ENCODE measurements at regions not wholly inside any gene's neighbourhood (a gene's known extent, or its start where the extent isn't known, plus 50 kb on each side); places are given as distances from the start of the nearest gene placed in this dataset.

DNA sequence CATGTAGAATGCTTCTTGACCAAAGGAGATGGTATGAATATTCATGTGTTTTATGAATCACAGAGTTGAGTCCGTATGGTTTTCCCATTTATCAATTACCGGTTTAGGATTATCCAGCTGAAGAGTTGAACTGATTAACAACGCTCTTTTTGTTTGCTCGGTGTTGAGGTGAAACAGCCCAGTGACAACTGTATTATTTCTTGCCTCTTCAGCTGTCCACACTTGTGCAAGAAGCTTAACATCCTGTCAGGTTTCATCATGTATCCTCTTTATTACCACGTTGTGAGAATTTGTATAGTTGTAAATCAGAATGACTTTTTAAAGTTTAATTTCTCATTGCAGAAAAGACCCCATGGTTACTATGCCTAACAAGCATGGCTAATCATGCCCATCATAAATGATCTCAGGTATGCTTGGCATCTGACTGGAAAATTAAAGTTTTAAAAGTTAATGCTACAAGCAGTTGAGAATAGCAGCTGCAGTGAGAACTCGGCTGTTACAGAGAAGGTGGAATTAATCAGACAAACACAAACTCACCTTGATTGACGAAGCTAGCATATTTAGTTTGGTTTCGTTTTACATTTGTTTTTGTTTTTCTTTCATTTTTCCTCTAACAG lies 563.2 kb upstream of the ADGRL2 start:
- DNase-seq: no peak

DNA sequence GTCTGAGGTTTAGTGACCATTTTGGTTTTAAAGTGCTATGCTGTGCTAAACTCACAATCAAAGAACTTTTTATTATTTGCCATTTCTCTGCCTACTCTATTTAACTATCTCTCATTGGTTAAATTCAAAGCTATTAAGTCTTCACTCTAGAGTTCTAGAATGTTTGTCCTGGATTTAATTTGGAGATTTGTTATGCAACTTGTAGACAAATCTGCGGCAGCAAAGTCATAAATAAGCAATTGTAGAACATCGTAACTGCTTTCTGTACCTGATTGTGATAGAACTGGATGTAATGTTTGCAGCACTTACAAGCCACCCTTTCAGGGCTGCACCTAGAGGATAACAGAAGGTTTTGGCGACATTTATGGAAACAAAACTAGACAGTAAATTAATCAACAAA lies 566.5 kb upstream of the ADGRL2 start:
- no peak for DNase-seq

DNA sequence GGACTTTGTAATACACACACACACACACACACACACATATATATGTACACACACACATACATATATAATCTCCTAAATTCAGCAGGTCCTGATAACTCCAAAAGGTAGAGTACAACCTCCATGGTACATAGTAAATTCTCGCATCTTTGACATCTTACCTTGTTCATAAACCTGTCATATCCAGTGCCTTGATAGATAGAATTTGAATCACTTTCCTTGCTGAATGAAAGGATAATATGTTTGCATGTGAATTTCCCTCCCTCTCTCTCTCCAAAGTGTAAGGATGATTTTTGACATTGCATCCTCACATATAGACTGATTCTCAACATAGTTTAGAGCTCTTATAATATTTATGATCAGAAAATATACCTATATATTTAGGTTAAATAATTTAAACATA lies 567.1 kb upstream of the ADGRL2 start:
- DNase-seq: no peak

DNA sequence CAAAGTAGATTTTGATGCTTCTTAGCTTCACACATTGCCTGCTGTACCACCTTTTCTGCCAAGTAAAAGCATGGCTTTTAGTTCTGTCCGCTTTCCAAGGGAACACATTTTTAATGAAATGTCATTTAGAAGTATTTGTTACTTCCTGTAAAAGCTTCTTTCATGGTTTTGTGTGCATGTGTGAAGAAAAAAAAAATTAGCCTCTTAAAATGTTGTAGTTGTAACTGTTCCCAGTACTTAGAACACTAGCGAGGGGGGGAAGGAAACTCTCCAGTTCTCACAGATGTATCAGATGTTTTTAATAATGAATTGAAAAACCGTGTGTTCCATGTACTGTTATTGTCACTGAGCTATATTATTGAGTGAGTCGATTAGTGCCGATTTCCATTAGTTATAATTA lies 568.3 kb upstream of the ADGRL2 start:
- DNase-seq: no peak

DNA sequence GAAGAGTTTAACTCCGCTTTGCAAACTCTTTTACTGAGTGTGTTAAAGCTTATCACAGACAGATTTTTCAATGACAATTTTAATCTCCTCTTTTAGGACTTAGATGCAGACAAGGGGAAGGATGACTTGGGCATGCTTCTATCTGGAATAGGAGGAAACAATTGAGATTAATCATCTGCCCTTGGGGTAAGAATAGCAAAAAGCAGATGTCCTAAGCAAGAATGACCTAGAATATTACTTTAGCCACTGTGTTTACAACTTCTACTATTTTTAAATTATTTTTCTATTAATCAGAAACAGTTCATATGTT lies 569.0 kb upstream of the ADGRL2 start:
- DNase-seq: no peak

DNA sequence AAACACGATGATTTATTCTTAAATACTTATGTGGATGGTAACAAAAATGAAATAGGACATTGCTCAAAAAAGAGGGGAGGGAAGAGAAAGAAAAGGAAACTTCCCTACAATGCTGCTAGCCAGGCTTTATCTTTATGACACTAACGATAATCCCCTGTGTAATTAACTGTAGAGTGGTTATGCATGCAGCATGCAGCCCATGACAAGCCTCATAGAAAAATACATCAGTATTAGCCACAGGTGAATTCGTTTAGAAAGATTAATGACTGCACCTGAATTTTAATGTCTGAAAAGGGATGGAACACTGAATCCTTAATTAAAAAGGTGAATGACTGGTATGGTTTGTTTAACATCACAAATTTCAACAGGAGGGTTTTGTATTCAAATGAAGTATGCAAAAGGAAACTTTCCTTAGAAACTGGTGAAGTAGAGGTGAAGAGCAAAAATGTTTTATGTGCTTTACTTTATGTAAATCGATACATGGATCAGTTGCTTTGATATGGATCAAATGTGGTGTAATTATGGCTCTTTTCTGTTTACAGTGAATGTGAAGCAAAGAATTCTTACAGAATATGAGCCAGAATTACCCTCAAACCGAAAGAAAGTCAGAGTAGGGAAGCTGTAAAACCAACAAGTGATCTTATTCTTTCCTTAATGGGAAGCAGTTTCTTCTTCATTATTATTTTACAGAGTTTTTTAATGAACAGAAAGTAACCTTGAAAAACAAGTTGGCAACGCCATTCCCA lies 569.6 kb upstream of the ADGRL2 start:
- no peak for DNase-seq

DNA sequence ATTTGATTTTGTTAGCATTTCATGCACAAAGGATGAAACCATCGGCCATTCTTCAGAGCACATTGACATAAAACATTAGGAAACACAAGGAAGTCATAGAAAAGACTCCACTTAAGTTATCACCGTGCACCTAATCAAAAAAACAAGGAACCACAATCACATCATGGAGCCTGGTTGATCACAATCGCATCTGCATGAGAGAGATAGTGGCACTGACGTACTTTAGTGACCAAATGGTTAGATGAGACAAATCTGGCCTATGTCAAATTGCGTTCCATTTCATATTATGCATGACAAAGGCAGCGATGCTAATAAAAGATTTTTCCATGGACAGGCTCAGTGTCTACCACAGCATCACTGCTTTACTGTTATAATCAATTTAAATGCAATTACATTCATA lies 571.8 kb upstream of the ADGRL2 start:
- no peak for DNase-seq

DNA sequence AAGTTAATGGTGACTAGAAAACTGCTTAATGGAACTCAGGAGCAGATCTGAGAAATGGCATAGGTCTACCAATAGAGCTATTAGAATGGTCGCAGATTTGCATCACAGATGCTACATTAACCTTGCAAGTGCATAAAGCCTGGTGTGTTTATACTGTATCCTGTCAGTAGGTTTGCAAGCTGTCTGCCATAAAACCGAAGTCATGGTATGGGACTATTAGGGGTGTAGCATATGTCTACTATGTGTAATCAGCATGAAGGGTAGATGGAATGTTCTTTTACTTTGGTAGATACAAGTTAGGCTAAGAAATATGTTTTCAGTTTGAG lies 574.2 kb upstream of the ADGRL2 start:
- DNase-seq: no peak

DNA sequence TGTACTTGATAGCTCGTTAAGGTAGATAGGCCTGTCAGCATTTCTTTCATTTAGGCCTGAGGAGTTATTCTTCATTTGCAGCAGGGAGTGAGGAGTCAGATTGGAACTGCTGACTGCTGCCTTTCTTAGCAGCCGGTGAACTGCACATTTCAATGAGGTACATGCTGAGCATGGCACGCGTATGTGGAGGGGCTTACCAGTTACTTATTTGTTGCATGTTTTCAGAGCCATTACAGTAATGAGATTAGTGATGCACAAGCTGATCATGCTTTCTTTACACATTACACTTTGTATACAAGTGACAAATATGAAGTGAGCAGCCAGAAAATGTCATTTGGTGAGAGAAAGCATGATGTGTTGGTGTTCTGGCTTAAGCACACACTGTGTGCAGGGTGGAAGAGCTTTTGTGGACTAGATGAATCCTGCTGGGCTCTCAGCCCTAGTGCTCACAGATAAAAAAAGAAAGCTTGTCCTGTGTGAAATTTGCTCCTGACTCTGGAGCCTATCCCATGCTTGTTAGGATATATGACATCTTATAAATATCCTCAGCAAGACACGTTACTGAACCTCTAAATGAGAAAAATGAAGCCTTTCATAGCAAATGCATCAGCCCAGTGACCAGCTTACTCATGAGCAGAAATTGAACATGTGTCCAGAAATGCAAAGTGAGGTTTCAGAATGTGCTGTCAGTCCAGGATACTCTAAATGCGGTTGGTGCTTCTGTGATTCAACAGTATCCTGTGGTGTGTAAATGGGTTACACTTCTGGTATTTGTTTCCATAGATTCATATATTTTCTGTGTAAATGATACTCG lies 574.7 kb upstream of the ADGRL2 start:
- no peak for DNase-seq

DNA sequence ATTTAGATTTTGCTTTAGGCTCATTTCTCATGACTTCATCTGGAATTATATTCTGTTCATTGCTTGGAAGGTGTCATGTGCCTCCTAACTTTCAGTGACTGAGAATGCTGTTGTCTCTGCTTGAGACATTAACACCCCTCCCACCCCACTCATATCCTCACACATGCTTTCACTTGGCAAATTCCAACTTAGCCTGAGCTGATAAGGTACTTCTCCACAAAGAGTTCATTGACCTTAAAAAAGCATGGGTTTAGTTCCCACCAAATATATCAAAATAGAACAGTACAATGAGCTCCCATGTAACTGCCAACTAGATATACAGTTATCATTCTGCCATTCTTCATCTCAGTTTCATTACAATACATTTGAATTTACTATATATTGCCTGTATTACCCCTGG lies 576.5 kb upstream of the ADGRL2 start:
- DNase-seq: no peak

DNA sequence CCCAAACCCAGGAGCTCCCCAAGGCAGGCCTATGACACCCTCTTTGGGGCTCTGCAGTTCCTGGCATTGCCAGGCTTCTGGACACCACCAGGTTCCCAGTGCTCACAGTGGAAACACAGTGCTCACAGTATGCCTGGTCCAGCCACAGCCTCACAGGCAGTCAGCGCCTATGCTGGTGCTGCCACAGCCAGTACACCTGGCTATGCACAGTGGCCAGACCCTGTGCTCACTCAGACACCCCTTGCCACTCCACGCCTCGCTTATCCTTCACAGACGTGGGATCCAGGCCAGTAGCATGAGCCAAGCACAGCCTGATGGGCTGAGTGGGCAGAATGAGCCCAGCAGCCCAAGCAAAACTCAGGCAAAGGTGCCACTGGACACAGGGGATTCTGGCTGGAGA lies 579.2 kb upstream of the ADGRL2 start:
- DNase-seq: no peak

DNA sequence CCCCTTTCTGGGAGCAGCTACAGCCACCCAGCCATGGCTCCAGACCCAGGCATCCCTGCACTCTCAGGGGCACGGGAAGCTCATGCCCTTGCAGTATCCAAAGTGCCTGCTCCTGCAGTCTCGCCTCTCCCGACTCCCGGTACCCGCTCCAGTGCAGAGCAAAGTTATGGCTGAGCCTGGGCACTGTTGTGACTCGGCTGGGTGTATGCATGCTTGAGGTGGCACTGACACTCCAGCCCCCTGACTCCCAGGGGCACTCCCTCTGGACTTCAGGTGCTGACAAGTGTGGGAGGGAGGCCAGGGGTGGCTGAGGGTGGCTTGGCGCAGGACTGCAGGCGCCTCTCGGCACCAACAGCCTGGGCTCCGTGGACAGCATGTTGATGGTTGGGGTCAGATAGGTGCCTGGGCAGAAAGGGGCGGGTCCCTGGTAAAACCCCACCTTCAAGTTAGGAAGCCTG lies 580.1 kb upstream of the ADGRL2 start:
- no peak for DNase-seq

DNA sequence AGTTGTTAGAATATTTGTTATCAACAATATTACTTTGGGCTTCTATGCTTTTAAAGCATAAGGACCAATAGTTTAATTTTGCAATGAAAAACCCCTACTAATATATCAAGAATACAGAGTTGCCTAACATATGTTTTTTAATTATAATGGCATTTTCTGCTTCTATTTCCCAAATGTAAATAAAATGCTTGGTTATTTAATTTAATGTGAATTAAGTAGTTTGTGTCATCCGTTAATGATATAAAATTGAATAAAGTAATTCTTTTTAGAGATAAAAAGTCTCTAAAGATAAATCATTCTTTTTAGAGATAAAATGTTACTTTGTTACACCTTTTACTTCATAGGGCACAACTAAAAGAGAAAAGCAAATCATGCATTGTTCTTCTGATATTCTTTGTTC lies 583.7 kb upstream of the ADGRL2 start:
- no peak for DNase-seq

DNA sequence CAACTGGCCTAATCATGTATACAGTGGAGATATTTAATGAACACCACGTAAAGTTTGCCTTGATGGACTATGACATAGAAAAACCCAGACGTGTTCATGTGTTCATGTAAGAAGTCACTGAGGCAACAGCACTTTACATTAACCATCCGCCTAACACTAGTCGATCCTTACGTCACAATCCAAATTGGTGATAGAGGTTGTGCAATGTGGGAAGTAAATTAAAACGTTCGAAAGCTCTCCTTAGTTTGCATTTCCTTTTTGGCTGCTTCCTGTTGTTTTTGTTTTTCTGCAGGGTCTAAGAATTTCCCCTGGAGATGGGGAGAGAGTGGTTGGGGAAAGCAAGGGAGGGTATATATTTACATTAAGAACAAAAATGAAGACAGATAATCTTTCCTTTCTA lies 587.5 kb upstream of the ADGRL2 start:
- no peak for DNase-seq

DNA sequence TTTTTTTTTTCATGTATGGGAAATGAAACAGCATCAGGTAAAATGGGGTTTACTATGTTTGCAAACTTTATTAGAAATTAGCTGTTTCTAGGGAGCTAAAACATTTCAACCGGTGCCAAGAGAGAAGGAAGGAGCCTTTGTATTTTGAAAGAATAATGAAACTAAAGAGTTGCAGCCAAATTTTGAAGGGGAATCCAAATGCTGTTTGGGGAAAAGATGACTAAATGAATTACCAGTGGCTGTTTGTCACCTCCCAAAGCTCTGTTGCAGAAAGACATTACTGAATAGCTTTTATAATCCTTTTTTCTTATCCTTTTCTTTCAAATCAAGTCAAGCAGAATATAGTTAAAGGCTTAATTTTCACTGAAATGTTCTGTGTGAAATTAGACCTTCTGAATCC lies 591.3 kb upstream of the ADGRL2 start:
- DNase-seq: no peak

DNA sequence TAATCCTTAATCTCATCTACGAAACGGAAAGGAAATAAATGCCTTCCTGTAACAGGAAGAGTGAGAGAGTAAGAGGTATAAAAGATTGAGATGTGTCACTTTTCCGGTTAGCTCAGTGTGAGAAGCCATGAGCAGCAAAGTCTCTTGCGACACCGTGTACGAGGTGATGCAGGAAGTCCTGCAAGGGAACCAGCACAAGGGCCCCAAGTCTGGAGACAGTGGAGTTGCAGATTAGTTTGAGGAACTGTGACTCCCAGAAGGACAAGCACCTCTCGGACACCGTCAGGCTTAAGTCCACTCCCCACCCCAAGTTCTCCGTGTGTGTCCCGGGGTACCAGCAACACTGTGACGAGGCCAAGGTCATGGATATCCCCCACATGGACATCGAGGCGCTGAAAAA lies 592.3 kb upstream of the ADGRL2 start:
- peak; percentile 54 for DNase-seq

DNA sequence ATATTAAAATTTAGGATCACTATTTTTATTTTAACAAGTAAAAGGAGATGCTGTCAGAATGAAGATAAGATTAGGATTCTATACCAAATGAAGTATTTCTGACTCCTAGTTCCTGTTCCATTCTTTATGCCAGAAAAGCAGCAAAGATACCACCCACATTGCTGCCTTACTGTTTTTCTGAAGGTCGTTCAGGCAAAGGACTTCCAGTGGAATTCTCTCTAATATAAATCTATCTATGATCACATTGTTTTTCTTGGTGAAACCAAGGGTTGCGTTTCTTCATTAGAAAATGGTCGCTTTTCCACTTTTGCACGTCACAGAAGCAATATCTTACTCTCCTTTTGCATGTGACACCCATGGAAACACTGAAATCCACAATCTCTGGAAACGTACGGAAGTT lies 594.8 kb upstream of the ADGRL2 start:
- DNase-seq: no peak

DNA sequence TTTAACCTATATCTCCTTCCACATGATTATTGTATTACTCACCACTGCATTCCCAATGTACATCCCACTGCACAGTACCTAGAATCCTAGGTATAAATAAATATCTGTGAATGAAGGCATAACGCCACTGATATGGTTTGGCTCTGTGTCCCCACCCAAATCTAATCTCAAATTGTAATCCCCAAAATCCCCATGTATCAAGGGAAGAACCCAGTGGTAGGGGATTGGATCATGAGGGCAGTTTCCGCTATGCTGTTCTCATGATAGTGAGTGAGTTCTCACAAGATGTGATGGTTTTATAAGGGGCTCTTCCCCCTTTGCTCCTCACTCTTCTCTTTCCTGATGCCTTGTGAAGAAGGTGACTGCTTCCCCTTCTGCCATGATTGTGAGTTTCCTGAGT lies 599.0 kb upstream of the ADGRL2 start:
- DNase-seq: no peak

DNA sequence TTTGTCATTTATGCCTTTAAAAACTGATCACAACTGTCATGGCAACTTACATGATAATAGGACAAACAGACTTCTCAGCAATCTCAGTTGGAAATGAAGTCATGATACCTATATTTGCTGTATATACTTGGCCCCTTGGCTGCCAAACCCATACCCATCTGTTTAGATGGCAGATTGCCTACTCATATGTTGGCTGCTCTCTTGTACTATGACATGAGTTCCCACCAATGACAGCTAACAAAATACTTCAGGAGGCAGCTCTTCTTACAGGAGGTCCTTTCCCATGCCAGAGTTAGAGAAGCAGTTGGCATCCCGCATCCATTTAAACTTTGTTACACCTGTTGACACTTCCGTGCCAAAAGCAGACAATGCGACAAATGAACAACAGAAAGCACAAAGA lies 603.1 kb upstream of the ADGRL2 start:
- no peak for DNase-seq

DNA sequence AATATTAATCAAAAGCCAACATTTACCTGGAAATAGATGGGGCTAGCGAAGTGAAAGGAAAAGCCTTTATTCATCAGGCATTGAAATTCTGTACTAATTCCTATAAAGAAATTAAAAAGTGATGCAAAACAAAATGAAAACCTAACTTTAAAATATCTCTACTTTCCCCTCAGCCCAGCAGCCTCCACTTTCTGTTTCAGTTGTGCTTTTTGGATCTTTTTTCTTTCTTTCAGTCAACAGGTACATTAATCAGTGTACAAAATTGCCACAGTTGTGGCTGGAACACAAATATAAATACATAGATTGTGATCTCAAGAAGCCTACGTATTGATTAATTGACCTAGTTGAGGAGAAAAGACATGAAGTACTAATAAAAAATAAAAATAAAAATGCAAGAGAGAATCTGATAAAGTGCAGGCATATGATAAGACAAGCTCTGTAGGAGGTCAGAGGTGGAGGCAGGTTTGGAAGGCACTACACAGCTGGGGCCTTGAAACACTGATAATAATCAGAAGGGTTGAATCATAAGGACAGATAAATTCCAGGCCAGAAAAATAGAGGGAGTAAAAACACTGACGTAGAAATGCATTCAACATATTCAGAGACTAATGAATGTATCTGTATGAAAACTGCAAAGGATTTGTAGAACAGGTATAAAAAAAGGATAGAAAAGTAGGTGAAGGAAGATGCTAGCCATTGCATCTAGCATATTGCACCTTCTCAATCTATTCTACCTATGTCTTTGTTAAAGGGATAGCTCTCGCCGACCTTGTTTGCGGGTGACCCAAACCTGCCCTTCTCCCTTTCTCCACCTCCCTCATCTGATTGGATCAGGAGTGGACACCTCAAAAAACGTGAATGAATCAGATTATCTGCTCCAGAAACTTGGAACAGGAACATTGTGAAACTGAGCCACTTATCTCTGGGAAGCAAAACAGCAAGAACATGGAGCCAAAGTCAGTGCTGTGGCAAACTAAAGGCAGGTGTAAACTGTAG lies 607.8 kb upstream of the ADGRL2 start:
- no peak for DNase-seq

DNA sequence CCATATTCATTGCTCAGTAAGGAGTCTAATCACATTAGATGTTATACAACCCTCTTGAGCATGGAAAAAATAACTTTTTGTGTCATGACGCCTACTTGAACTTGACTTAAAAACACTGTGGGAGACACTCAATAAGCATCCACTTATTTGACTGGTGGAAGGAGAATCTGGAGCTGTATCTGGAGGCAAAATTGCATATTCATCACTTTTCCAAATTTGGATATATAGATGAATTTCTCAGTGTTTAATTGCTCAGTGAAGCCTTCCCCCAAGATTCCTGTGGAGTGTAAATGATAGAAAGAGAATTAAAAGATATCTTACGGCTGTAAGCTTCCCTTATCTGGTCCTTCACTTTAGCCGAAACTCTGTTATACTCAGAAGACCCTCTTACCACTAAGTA lies 610.7 kb upstream of the ADGRL2 start:
- no peak for DNase-seq

DNA sequence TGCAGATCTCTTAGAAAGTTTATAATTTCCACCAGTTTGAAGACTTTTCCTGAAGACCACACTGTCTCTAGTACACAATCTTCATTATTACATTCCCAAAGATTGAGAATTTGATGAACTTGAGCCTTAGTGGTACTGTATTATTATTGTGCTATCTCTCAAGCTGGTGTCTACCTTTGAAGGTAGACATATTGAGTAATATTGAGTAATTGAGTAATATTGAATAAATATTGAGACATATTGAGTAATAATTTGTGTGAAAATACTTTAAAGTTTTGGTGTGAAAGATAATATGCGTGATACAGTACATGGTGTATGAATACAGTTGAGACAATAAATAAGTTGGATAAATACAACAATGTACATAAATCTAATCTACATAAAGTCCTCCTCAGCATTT lies 613.1 kb upstream of the ADGRL2 start:
- DNase-seq: no peak

DNA sequence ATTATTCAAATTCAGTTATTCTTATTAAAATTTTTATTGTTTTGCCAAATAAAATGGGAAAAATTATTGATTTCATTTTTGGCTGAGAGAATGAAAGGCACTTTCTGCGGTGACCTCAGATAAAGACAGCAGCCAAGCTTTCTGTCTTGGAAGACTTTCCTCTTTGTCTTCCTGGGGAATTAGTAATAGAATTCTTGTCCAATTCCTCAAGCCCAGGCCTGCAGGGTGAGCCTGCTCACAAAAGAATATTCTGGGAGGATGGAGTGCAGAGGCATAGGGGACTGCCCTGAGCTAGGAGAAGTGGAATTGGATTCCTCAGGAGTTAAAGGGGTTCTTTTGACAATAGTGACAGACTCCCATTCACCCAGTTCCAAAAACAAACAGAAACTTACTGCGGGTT lies 614.5 kb upstream of the ADGRL2 start:
- DNase-seq: no peak
